ENCODE measurements at regions not wholly inside any gene's neighbourhood (a gene's known extent, or its start where the extent isn't known, plus 50 kb on each side); places are given as distances from the start of the nearest gene placed in this dataset.

DNA sequence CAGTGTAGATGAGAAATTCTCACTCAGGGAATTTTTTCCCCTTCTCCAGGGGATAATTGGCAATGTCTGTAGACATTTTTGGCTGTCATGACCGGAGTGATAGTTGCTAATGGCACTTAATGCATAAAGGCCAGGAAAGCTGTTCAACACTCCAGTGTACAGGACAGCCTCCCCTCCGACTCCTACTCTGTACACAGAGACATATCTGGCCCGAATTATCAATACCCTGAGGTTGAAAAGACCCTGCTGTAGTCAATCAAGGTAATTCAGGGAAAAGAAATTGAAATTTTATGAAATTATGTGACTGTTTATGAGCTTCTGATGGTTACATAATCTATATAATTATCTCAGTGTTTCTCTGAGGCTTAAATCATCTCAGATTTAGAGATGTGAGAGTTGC is 720.7 kb downstream of the OLFM4 start:
- H2AFZ ChIP-seq (replicated peaks), result no peak overlapping the region
- no peaks in the 10 kb centered on the region for H3K36me3 ChIP-seq
- H3K4me2 ChIP-seq, result no peak overlapping the region
- H4K20me1 ChIP-seq (ENCODE audit: low read depth), result no peaks in the 10 kb centered on the region
- no peak overlapping the region for H3K9ac ChIP-seq
- DNase-seq (ENCODE audit: low spot score), result no peak
- no peaks in the 10 kb centered on the region for H3K4me1 ChIP-seq
- TF ChIP-seq, protein P1, sequence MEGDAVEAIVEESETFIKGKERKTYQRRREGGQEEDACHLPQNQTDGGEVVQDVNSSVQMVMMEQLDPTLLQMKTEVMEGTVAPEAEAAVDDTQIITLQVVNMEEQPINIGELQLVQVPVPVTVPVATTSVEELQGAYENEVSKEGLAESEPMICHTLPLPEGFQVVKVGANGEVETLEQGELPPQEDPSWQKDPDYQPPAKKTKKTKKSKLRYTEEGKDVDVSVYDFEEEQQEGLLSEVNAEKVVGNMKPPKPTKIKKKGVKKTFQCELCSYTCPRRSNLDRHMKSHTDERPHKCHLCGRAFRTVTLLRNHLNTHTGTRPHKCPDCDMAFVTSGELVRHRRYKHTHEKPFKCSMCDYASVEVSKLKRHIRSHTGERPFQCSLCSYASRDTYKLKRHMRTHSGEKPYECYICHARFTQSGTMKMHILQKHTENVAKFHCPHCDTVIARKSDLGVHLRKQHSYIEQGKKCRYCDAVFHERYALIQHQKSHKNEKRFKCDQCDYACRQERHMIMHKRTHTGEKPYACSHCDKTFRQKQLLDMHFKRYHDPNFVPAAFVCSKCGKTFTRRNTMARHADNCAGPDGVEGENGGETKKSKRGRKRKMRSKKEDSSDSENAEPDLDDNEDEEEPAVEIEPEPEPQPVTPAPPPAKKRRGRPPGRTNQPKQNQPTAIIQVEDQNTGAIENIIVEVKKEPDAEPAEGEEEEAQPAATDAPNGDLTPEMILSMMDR (IDR thresholded peaks at IDR 0.05), result no peak
- TF ChIP-seq EZH2phosphoT487 (IDR thresholded peaks at IDR 0.05), result no peak
- peaks cover 3% of the 10 kb centered on the region for H3K9me3 Mint-ChIP-seq
- H3K4me3 Mint-ChIP-seq, result no peak overlapping the region
- H3K36me3 Mint-ChIP-seq, result no peaks in the 10 kb centered on the region
- no peak overlapping the region for H3K4me3 ChIP-seq
- H3K27ac Mint-ChIP-seq, result no peak overlapping the region
- H3K4me1 Mint-ChIP-seq, result no peaks in the 10 kb centered on the region
- no peaks in the 10 kb centered on the region for H3K27me3 Mint-ChIP-seq (ENCODE audit: insufficient read depth, low read depth)
- no peaks in the 10 kb centered on the region for H3K79me2 ChIP-seq (ENCODE audit: low read depth)
- H3F3A ChIP-seq (ENCODE audit: low read depth), result no peaks in the 10 kb centered on the region
- H3K27ac ChIP-seq, result no peak overlapping the region
- no peaks in the 10 kb centered on the region for H3K27me3 ChIP-seq
- no peaks in the 10 kb centered on the region for H3K9me3 ChIP-seq (ENCODE audit: low read depth)

DNA sequence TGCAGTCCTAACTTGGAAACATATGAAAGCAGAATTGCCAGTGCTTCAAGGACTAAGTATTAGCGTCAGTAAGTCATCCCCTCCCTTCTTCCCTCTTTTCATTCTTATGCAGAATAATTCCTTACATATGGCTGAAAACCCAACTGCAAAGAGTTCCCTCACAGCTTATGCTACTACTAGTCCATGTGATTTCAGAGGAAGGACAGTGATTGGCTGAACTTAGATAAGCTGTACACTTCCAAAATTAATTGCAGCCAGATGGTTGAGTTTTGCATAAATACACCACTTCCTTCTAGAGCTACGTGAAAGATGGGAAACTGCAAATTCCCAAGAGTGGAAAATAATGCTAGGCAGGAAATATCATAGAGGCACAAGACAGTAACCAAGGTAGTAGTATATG is 730.4 kb downstream of the OLFM4 start:
- peak overlapping the region; percentile 69 for H2AFZ ChIP-seq (replicated peaks)

DNA sequence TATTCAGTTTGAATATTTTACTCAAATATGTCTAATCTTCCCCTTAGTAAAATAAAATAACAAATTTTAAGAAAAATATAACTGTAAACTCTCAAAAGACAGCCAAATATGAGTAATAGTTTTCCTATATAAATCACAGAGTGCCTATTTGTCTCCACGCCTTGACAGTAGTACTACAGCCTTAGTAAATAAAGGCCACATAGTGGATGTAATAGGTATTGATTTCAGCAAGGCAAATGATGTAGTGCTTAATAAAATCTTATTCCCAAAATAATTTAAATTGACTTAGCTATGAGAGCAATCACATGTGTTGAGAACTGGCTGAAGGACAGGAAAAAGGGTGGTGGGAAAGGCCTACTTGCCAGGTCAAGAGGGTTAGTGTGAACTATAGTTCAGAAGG is 747.2 kb downstream of the OLFM4 start:
- Mint-ChIP-seq H3K36me3 (no peaks in the 10 kb centered on the region), H3K4me1 (peaks cover 3% of the 10 kb centered on the region), H3K27me3 (ENCODE audit: insufficient read depth, low read depth) (no peaks in the 10 kb centered on the region), H3K9me3 (peaks cover 6% of the 10 kb centered on the region), H3K27ac (no peak overlapping the region), H3K4me3 (no peak overlapping the region)
- Histone ChIP-seq H4K20me1 (ENCODE audit: low read depth) (no peaks in the 10 kb centered on the region), H2AFZ (replicated peaks) (no peak overlapping the region), H3K27me3 (no peaks in the 10 kb centered on the region), H3K36me3 (no peaks in the 10 kb centered on the region), H3K4me1 (no peaks in the 10 kb centered on the region), H3K4me2 (no peak overlapping the region), H3K9ac (no peak overlapping the region), H3F3A (ENCODE audit: low read depth) (no peaks in the 10 kb centered on the region), H3K27ac (no peak overlapping the region), H3K9me3 (ENCODE audit: low read depth) (no peaks in the 10 kb centered on the region), H3K79me2 (ENCODE audit: low read depth) (no peaks in the 10 kb centered on the region), H3K4me3 (no peak overlapping the region)
- DNase-seq (ENCODE audit: low spot score), result no peak
- TF ChIP-seq EZH2phosphoT487 (IDR thresholded peaks at IDR 0.05) (no peak), EZH2 (IDR thresholded peaks at IDR 0.05) (no peak)
- TF ChIP-seq, protein P1 (IDR thresholded peaks at IDR 0.05), result no peak

More for the DNA sequence above, 730.4 kb downstream of the OLFM4 start:
- Mint-ChIP-seq H3K27me3 (ENCODE audit: insufficient read depth, low read depth) (no peaks in the 10 kb centered on the region), H3K4me1 (no peaks in the 10 kb centered on the region), H3K36me3 (no peaks in the 10 kb centered on the region), H3K9me3 (no peaks in the 10 kb centered on the region), H3K4me3 (no peak overlapping the region), H3K27ac (no peak overlapping the region)
- Histone ChIP-seq H3F3A (ENCODE audit: low read depth) (no peaks in the 10 kb centered on the region), H3K36me3 (no peaks in the 10 kb centered on the region), H3K9me3 (ENCODE audit: low read depth) (no peaks in the 10 kb centered on the region), H3K27ac (no peak overlapping the region), H3K9ac (no peak overlapping the region), H4K20me1 (ENCODE audit: low read depth) (no peaks in the 10 kb centered on the region), H3K4me2 (no peak overlapping the region), H3K4me1 (no peaks in the 10 kb centered on the region), H3K27me3 (no peaks in the 10 kb centered on the region), H3K79me2 (ENCODE audit: low read depth) (no peaks in the 10 kb centered on the region), H3K4me3 (no peak overlapping the region)
- TF ChIP-seq, protein P1 (IDR thresholded peaks at IDR 0.05), result no peak
- TF ChIP-seq EZH2 (IDR thresholded peaks at IDR 0.05), result no peak
- no peak for TF ChIP-seq EZH2phosphoT487 (IDR thresholded peaks at IDR 0.05)
- no peak for DNase-seq (ENCODE audit: low spot score)

GRCh38 chr13:53778937-53779336 is 750.3 kb downstream of the OLFM4 start:
- Mint-ChIP-seq H3K27me3 (ENCODE audit: insufficient read depth, low read depth) (no peaks in the 10 kb centered on the region), H3K27ac (no peak overlapping the region), H3K4me1 (peaks cover 19% of the 10 kb centered on the region), H3K9me3 (no peaks in the 10 kb centered on the region), H3K36me3 (no peaks in the 10 kb centered on the region), H3K4me3 (no peak overlapping the region)
- Histone ChIP-seq H3K79me2 (ENCODE audit: low read depth) (no peaks in the 10 kb centered on the region), H3F3A (ENCODE audit: low read depth) (no peaks in the 10 kb centered on the region), H4K20me1 (ENCODE audit: low read depth) (no peaks in the 10 kb centered on the region), H3K4me2 (no peak overlapping the region), H3K9me3 (ENCODE audit: low read depth) (no peaks in the 10 kb centered on the region), H2AFZ (replicated peaks) (no peak overlapping the region), H3K36me3 (no peaks in the 10 kb centered on the region), H3K4me1 (no peaks in the 10 kb centered on the region), H3K27ac (no peak overlapping the region), H3K4me3 (no peak overlapping the region), H3K9ac (no peak overlapping the region), H3K27me3 (no peaks in the 10 kb centered on the region)
- DNase-seq (ENCODE audit: low spot score), result no peak
- TF ChIP-seq EZH2phosphoT487 (IDR thresholded peaks at IDR 0.05) (no peak), EZH2 (IDR thresholded peaks at IDR 0.05) (no peak)
- TF ChIP-seq, protein P1 (IDR thresholded peaks at IDR 0.05), result peak; percentile 37
